ENCODE measurements at regions not wholly inside any gene's neighbourhood (a gene's known extent, or its start where the extent isn't known, plus 50 kb on each side); places are given as distances from the start of the nearest gene placed in this dataset.

GRCh38 chr10:27373566-27374160, 130.4 kb upstream of the RAB18 start:
- TF ChIP-seq CTCF (IDR thresholded peaks at IDR 0.05) (no peak), POLR2A (IDR thresholded peaks at IDR 0.05) (no peak)
